NCI-H2107 treated with DMSO at 0.1 percent for 48 hours (cell line): ENCODE measurements at regions not wholly inside any gene's neighbourhood (a gene's known extent, or its start where the extent isn't known, plus 50 kb on each side); places are given as distances from the start of the nearest gene placed in this dataset.
A peak's percentile ranks its signal among the peaks of the same experiment; 100 is the strongest.

Experiments used
- DNase-seq: peaks from one replicate; lab custom pipeline; 2025; ENCODE audit not compliant: unreplicated experiment; lab: John Stamatoyannopoulos, UW

- DNase-seq = no peak
Measured at GRCh38 chr20:52746190-52746589, 226.0 kb upstream of the TSHZ2 start.

GRCh38 chr20:52744441-52744840 is 227.7 kb upstream of the TSHZ2 start:
- DNase-seq = no peak

GRCh38 chr20:52738081-52738480 is 234.1 kb upstream of the TSHZ2 start:
- no peak for DNase-seq

GRCh38 chr20:52736507-52736906 is 235.7 kb upstream of the TSHZ2 start:
- no peak for DNase-seq

GRCh38 chr20:52731093-52731492 is 241.1 kb upstream of the TSHZ2 start:
- no peak for DNase-seq

- DNase-seq = no peak
Measured at GRCh38 chr20:52727740-52728456, 244.3 kb upstream of the TSHZ2 start.

GRCh38 chr20:52724541-52724940 is 247.6 kb upstream of the TSHZ2 start:
- DNase-seq = no peak

- DNase-seq = no peak
Measured at GRCh38 chr20:52722926-52723688, 249.1 kb upstream of the TSHZ2 start.

GRCh38 chr20:52708137-52708536 is 264.0 kb upstream of the TSHZ2 start:
- no peak for DNase-seq

GRCh38 chr20:52704553-52704952 is 267.6 kb upstream of the TSHZ2 start:
- no peak for DNase-seq

- no peak for DNase-seq
Measured at GRCh38 chr20:52688345-52688744, 283.8 kb upstream of the TSHZ2 start.

- DNase-seq = no peak
Measured at GRCh38 chr20:52684905-52685304, 287.3 kb upstream of the TSHZ2 start.

- DNase-seq = peak; percentile 40
Measured at GRCh38 chr20:52684176-52684575, 288.0 kb upstream of the TSHZ2 start.

GRCh38 chr20:52683761-52684160 is 288.4 kb upstream of the TSHZ2 start:
- peak; percentile 87 for DNase-seq

GRCh38 chr20:52682237-52682636 is 289.9 kb upstream of the TSHZ2 start:
- peak; percentile 70 for DNase-seq

- DNase-seq = no peak
Measured at GRCh38 chr20:52681288-52681687, 290.9 kb upstream of the TSHZ2 start.

GRCh38 chr20:52677216-52677615 is 294.9 kb upstream of the TSHZ2 start:
- no peak for DNase-seq

- DNase-seq = no peak
Measured at GRCh38 chr20:52676283-52676995, 295.7 kb upstream of the TSHZ2 start.

GRCh38 chr20:52675375-52675774 is 296.8 kb upstream of the TSHZ2 start:
- DNase-seq = no peak

- DNase-seq = no peak
Measured at GRCh38 chr20:52668626-52669025, 303.5 kb upstream of the TSHZ2 start.

- DNase-seq = no peak
Measured at GRCh38 chr20:52667358-52667757, 304.8 kb upstream of the TSHZ2 start.

GRCh38 chr20:52665441-52665840 is 306.7 kb upstream of the TSHZ2 start:
- no peak for DNase-seq
